Neural progenitor cell (in vitro differentiated cells): ENCODE measurements at regions not wholly inside any gene's neighbourhood (a gene's known extent, or its start where the extent isn't known, plus 50 kb on each side); places are given as distances from the start of the nearest gene placed in this dataset.

Experiments
- DNase-seq: peaks from one replicate; pipeline ENCODE4 v3.0.0-alpha.2; 2016; ENCODE audit warnings: low spot score
- H2AFZ ChIP-seq: fragments of 200-600 bp; sonication (generic); replicated peaks from 2 replicates; pipeline ENCODE4 v1.6.1; 2016; ENCODE audit warnings: antibody characterized with exemption
- H3F3A ChIP-seq: fragments of 200-600 bp; sonication (generic); 2 replicates; pipeline ENCODE4 v1.6.1; 2016; ENCODE audit warnings: antibody characterized with exemption, low read depth
- H3K27ac ChIP-seq: fragments of 200-600 bp; sonication (generic); 2 replicates; pipeline ENCODE4 v1.5.1; 2016; ENCODE audit warnings: mild to moderate bottlenecking
- H3K27me3 ChIP-seq: fragments of 200-600 bp; sonication (generic); 2 replicates; pipeline ENCODE4 v1.6.1; 2016; ENCODE audit warnings: mild to moderate bottlenecking, moderate library complexity
- H3K36me3 ChIP-seq: fragments of 200-600 bp; sonication (generic); 2 replicates; pipeline ENCODE4 v1.5.1; 2016
- H3K4me1 ChIP-seq: fragments of 200-600 bp; sonication (generic); 2 replicates; pipeline ENCODE4 v1.6.1; 2016; ENCODE audit warnings: mixed run types
- H3K4me2 ChIP-seq: fragments of 200-600 bp; sonication (generic); 2 replicates; pipeline ENCODE4 v1.6.1; 2016
- H3K4me3 ChIP-seq: fragments of 200-600 bp; sonication (generic); 2 replicates; pipeline ENCODE4 v1.5.1; 2016
- H3K79me2 ChIP-seq: fragments of 200-600 bp; sonication (generic); 2 replicates; pipeline ENCODE4 v1.6.1; 2016; ENCODE audit warnings: low read depth
- H3K9ac ChIP-seq: fragments of 200-600 bp; sonication (generic); 2 replicates; pipeline ENCODE4 v1.6.1; 2016
- H3K9me3 ChIP-seq: fragments of 200-600 bp; sonication (generic); 2 replicates; pipeline ENCODE4 v1.5.1; 2016; ENCODE audit warnings: low read depth
- H4K20me1 ChIP-seq: fragments of 200-600 bp; sonication (generic); 2 replicates; pipeline ENCODE4 v1.6.1; 2016; ENCODE audit warnings: low read depth
- H3K27ac Mint-ChIP-seq: 3 replicates; pipeline ENCODE4 v1.8.0; 2021; ENCODE audit warnings: mixed read lengths
- H3K27me3 Mint-ChIP-seq: 2 replicates; pipeline ENCODE4 v1.8.0; 2022; ENCODE audit warnings: low read depth, mild to moderate bottlenecking, inconsistent platforms, moderate library complexity, mixed read lengths; ENCODE audit not compliant: insufficient read depth
- H3K36me3 Mint-ChIP-seq: 3 replicates; pipeline ENCODE4 v1.8.0; 2021; ENCODE audit warnings: mixed read lengths
- H3K4me1 Mint-ChIP-seq: 3 replicates; pipeline ENCODE4 v1.8.0; 2021; ENCODE audit warnings: mixed read lengths
- H3K4me3 Mint-ChIP-seq: 3 replicates; pipeline ENCODE4 v1.8.0; 2021; ENCODE audit warnings: mild to moderate bottlenecking, moderate library complexity, mixed read lengths
- H3K9me3 Mint-ChIP-seq: 3 replicates; pipeline ENCODE4 v1.8.0; 2020; ENCODE audit warnings: mixed read lengths
- CTCF ChIP-seq: fragments of 200-600 bp; sonication (generic); IDR thresholded peaks from 2 replicates; pipeline ENCODE4 v1.5.1; 2017; ENCODE audit warnings: antibody characterized with exemption, mild to moderate bottlenecking
- EZH2 ChIP-seq: fragments of 200-600 bp; sonication (generic); IDR thresholded peaks from 2 replicates; pipeline ENCODE4 v1.6.1; 2017; ENCODE audit warnings: antibody characterized with exemption, mild to moderate bottlenecking, moderate library complexity
- EZH2phosphoT487 ChIP-seq: fragments of 200-600 bp; sonication (generic); IDR thresholded peaks from 2 replicates; pipeline ENCODE4 v1.6.1; 2017; ENCODE audit warnings: antibody characterized with exemption

DNA sequence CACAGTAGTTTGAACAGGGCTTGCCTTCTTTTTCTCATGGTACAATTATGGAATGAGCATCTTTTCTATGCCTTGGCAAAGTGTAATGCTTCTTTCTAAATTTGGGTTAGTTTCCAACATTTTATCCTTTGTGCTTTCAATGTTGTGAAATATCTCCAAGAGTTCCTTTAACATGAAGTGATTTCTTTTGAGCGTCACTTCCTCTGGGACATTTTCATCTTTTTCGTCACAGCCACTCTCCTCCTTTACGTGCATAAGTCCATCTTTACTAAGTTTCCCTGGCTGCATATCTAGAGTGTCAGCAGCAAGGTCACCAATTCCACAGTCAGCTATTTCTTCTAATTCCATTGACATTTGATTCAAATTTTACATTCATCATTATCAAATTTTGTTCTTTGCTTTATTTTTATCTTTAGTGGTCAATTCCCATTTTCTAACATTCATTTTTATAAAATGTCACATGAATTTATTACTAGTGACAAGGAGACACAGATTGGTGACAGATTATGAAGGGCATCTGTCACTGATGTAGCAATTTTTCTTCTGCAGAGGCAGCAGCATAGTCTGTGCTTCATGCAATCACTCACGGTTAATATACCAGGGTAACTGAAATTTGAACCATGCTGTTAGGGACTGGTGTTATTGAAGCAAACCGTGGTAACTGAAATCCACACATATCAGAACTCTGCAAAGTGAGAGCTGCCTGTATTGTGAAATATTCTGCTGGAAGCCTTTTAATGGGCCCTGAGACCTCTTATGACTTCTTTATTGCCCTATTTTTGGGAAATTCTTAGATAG lies 126.5 kb upstream of the THBS1 start:
- Mint-ChIP-seq H3K4me3 (no peak overlapping the region), H3K4me1 (no peaks in the 10 kb centered on the region), H3K27ac (no peak overlapping the region), H3K27me3 (no peaks in the 10 kb centered on the region), H3K9me3 (no peaks in the 10 kb centered on the region), H3K36me3 (no peaks in the 10 kb centered on the region)
- Histone ChIP-seq H3K27me3 (no peaks in the 10 kb centered on the region), H3K9me3 (no peaks in the 10 kb centered on the region), H3K36me3 (no peaks in the 10 kb centered on the region), H4K20me1 (no peaks in the 10 kb centered on the region), H3K79me2 (no peaks in the 10 kb centered on the region), H3K4me2 (no peak overlapping the region), H2AFZ (no peak overlapping the region), H3K4me3 (no peak overlapping the region), H3K27ac (no peak overlapping the region), H3F3A (no peaks in the 10 kb centered on the region), H3K9ac (no peak overlapping the region), H3K4me1 (no peaks in the 10 kb centered on the region)
- TF ChIP-seq EZH2, result no peak
- TF ChIP-seq CTCF, result no peak
- no peak for TF ChIP-seq EZH2phosphoT487
- DNase-seq, result no peak

GRCh38 chr15:39455471-39455991 lies 125.3 kb upstream of the THBS1 start:
- Histone ChIP-seq H2AFZ (no peak overlapping the region), H3K27me3 (no peaks in the 10 kb centered on the region), H3F3A (no peaks in the 10 kb centered on the region), H4K20me1 (no peaks in the 10 kb centered on the region), H3K9ac (no peak overlapping the region), H3K4me1 (no peaks in the 10 kb centered on the region), H3K9me3 (no peaks in the 10 kb centered on the region), H3K36me3 (no peaks in the 10 kb centered on the region), H3K4me3 (no peak overlapping the region), H3K27ac (no peak overlapping the region), H3K79me2 (no peaks in the 10 kb centered on the region), H3K4me2 (no peak overlapping the region)
- Mint-ChIP-seq H3K9me3 (no peaks in the 10 kb centered on the region), H3K27me3 (no peaks in the 10 kb centered on the region), H3K4me3 (no peak overlapping the region), H3K36me3 (no peaks in the 10 kb centered on the region), H3K27ac (no peak overlapping the region), H3K4me1 (no peaks in the 10 kb centered on the region)
- TF ChIP-seq CTCF (no peak), EZH2 (no peak), EZH2phosphoT487 (no peak)
- DNase-seq, result no peak

DNA sequence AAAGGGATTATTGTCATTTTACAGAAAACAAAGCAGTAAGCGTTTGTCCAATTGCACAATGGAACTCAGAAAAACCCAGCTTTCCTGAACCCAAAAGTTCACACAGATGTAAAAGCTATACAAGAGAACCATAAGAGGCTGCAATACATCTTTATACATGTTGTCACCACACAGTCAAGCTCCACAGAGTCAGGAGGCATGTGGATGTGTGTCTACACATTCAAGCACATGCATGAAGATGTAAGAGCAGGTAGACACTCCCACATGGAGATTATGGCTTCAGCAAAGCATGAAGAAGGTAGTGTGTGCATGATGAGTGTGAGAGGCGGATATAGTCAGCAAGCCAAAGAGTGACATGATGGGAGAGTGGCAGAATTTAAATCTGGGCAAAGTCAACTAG lies 124.7 kb upstream of the THBS1 start:
- Histone ChIP-seq H4K20me1 (no peaks in the 10 kb centered on the region), H3F3A (no peaks in the 10 kb centered on the region), H3K4me3 (no peak overlapping the region), H3K27ac (no peak overlapping the region), H3K9me3 (no peaks in the 10 kb centered on the region), H2AFZ (no peak overlapping the region), H3K4me1 (no peaks in the 10 kb centered on the region), H3K36me3 (no peaks in the 10 kb centered on the region), H3K9ac (no peak overlapping the region), H3K27me3 (no peaks in the 10 kb centered on the region), H3K4me2 (no peak overlapping the region), H3K79me2 (no peaks in the 10 kb centered on the region)
- no peaks in the 10 kb centered on the region for H3K9me3 Mint-ChIP-seq
- H3K4me1 Mint-ChIP-seq, result no peaks in the 10 kb centered on the region
- H3K27ac Mint-ChIP-seq, result no peak overlapping the region
- no peak for DNase-seq
- no peak for TF ChIP-seq EZH2
- TF ChIP-seq CTCF, result no peak
- no peak for TF ChIP-seq EZH2phosphoT487
- H3K27me3 Mint-ChIP-seq, result no peaks in the 10 kb centered on the region
- H3K4me3 Mint-ChIP-seq, result no peak overlapping the region
- no peaks in the 10 kb centered on the region for H3K36me3 Mint-ChIP-seq
